SK-N-DZ (cell line): ENCODE measurements at regions not wholly inside any gene's neighbourhood (a gene's known extent, or its start where the extent isn't known, plus 50 kb on each side); places are given as distances from the start of the nearest gene placed in this dataset.

Source experiments
- DNase-seq: peaks from one replicate; pipeline ENCODE4 v3.0.0-alpha.2; 2015; ENCODE audit warnings: low spot score

DNA sequence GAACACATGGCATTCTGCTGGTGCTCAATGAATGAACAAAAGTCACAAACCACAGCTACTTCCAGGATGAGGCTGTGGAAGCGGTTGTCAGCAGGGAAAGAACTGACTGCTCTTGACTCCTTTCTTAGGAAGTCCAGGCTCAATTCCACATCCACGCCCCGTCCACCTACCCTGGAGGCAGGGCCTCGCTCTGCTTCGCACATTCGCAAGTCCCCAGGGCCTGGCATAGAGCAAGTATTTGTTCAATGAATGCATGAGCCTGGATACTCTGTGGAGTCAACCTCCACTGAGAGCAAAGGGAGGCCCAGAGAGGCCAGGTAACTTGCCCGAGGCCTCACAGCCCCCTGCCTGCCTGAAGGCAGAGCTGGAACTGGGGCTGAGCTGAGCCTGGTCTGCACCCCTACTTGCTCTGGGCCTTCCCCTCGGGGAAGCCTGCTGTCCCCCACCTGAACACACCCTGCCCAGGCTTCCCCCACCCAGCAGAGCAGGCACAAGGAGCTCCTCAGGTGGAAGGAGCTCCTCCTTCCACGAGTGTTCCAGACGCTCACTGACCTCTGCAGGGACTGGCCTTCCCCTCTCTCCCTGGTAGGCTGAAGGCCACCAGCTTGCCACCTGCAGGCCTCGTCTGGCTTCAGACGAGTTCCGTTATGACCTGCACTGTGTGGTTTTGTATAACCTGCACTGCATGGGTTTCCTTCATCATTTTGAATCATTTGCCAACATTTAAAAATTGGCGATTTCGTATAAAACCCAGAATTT, 119.3 kb upstream of the PTPN1 start:
- no peak for DNase-seq

DNA sequence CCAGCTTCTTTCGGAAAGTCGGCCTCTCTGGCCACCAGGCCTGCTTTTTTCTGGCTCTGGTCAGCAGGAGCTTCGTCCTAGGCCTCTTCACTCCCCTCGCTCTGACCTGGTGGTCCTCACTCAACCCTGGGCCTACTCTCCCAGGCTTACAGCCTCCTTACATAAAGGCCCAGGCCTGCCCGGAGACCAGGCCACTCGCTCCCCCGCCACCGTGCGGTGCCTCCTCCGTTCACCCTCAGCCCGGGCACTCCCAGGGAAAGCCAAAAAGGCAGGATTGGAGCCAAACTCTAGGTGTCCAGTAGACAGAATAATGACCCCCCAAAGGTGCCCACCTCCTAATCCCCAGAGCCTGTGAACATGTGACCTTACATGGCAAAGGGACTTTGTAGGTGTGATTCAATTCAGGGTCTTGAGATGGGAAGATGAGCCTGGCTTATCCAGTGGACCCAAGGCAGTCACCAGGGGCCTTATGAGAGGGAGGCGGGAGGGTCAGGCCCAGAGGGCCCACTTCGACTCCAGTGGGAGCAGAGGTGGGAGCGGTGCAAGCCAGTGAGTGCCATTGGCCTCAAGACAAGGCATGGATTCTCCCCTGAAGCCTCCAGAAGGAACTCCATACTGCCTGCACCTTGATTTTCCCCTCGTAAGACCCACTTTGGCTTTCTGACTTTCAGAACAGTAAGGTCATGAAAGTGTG, 118.6 kb upstream of the PTPN1 start:
- no peak for DNase-seq

DNA sequence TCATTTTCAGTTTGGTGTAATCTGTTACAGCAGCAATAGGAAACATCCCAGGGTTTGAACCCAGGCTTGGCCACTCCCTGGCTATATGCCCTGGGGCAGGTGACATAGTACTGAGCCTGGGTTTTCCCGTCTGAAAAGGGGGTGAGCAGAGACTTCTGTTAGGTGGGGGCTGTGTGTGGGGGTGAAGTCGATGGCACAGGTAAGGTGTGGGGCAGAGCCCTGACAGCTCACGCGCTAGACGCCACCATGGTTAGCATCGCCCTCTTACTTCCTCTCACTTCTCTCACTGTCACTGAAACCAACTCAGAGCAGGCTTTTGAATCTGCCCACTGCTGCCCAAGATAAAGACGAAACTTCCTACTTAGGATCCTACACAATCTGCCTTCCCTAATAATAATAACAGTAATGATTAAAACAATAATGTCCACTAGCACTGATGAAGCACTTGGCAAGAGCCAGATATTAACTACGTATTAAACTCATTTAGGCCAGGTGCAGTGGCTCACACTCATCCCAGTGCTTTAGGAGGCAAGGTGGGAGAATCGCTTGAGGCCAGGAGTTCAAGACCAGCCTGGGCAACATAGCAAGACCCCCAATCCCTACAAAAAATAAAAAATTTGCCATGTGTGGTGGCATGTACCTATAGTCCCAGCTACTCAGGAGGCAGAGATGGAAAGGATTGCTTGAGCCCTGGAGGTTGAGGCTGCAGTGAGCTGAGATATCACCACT, 117.9 kb upstream of the PTPN1 start:
- DNase-seq = no peak

DNA sequence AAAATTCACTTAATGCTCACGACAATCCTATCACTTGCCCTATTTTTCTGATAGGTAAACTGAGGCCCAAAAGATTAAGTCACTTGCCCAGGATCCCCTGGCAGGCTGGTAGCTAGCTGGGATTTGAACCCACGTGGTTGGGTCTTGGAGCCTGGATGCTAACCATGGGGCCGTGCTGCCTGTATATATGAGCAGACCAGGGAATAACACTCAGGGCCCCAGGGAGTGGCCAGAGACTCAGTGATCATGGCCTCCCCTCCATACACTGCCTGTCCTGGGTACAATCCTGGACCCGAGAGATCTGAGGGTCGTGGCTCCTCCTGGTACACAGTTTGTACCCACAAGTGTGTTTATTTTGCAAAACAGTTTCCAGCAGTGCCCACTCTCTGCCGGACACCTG, 116.9 kb upstream of the PTPN1 start:
- no peak for DNase-seq

DNA sequence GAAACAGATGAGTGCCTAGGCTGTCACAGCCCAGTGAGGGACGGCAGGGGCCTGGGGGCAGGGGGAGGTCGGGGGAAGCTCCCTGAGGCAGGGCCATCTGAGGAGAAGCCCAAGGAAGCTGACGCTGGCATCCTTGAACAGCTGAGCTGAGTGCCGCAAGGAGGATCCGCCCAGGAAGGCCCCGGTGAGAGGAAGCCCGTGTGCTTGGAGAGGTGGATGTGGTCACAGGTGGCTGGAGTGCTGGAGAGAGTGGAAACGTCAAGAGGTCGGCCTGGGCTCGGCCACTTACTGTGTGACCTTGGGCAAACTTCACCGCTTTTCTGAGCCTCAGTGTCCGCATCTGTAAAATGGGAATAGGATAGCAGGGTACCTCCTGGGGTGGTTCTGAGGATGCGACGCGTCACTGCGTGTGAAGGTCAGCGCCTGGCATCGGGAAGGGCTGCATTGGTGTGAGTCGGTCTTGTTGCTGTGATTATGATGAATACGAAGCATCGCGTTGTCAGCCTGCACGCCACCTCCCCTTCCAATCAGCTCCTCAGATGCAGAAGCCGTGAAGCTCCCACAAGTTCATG, 116.1 kb upstream of the PTPN1 start:
- DNase-seq = no peak

DNA sequence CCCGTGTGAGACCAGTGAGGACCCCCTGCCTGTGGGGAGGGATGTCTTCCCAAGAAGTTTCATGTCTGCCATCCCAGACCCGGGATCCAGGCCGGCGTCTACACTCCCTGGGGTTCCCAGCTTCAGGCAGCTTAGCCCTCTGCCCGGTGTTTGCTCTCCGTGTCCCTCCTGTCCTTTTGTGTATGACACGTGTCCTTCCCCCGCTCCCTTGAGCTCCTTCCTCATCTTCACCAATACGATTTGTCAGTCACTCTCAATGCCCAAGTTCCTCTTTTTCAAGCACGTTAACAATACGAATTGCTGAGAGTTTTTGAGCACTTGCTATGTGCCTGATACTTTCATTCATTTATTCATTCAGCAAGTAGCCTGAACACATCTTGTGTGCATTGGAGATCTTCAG, 115.6 kb upstream of the PTPN1 start:
- no peak for DNase-seq

DNA sequence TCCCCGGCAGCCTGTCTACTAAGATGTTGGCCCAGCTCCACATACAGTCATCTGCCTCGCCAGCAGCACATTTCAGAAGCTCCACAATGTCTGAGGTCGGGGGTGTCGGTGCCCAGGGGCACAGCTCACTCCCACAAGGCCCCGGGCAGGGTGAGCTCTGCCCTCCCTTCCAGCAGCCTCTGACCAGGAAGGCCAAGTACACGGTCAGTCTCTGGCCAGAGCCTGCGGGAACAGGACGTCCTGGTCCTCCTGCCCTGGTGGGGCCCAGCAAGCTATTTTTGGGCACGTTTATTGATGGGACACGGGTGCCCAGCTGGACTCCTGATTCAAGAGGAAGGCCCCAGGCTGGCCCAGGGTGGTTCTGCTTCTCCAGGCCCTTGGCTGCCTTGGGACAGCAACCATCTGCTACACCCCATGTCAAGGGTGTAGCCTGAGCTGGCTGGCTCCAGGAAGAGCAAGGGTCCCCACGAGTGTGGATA, 114.9 kb upstream of the PTPN1 start:
- no peak for DNase-seq

DNA sequence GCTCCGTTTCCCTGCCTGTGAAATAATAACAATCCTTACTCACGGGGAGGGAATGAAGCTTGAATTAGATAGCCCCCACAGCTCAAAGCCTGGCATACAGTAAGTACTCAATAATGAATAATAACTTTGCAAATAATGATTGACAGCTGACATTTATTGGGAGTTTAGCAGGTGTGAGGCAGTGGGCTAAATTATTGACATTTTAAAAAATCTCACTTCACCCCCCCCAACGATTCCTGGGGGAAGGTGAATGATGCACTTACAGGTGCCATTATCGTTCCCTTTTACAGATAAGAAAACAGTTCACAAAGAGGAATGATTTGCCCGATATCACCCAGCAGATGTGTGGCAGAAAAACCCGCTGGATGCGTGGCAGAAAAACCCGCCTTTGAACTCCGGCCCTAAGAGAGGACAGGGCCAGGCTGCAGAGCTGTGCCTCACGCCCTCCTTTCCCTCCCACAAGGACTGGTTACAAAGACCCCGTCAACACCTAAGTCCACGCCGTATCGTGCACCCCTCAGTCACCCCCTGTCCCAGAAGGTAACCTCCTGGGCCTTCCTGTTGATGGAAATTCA, 114.2 kb upstream of the PTPN1 start:
- no peak for DNase-seq

DNA sequence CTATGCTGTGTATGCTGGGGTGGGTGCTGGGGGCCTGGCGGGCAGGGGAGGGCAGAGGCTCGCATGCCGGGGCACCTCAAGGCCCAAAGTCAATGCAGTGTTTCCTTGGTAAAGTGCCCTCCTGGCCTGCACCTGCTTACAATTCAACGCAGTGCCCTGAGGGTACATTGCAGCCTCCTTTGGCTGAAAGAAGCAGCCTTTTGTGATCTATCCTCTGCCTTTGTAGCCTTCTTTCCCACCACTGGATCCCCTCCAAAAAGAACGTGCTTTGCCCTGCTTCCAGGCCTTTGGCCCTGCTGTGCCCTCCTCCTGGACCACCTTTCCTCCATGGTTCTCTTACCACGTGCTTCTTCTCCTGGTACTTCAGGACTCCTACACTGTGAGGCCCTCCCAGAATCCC, 113.6 kb upstream of the PTPN1 start:
- no peak for DNase-seq

DNA sequence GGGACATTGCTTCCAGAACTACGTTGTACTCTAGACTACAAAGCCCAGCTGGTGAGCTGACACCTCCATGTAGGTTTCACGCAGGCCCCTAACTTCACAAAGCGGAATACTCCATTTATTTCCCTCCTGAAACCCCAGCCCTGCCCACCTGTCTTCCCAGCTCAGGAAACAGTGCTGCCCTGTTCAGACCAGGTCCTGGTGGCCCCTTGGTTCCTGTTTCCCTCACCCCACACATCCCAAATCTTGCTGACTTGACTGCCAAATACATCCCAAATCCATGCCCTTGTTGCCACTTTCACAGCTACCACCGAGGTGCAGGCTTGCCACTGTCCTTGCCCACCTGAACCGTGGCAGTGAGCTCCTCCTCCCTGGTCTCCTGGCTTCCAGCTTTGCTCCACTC, 113.1 kb upstream of the PTPN1 start:
- no peak for DNase-seq

DNA sequence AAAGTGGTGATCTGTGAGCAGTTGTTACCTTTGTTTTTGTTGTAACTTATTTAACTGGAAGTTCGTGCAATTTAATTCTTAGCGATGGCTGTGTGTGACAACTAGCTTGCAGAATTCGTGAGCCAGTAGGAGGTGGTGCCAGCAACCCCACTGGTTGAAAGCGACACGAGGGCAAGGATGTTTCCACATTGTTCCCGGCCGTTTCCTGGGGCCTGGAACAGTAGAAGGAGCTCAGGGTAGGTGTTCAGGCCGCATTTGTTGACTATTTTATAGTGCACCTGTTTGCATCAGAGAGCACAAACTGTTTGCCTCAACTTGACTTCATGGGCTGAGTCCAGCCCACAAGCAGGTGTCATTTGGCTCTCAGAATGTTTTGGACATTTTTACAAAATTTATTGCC, 112.1 kb upstream of the PTPN1 start:
- no peak for DNase-seq

DNA sequence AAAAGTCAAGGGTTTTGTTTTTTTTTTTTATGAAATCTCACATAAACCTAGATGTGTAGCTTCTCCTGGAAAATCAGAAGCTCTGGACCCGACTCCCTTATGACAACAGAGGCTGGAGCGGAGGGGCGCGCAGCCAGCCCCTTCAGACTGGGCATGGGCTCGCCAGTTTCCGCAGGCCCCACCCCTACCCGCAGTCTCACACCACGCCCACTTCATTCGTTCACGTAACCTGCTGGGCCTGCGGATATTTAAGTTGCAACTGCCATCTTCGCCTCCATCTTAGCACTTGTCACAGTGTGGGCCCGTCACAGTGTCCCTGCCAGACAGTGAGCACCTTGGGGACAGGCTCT, 111.7 kb upstream of the PTPN1 start:
- no peak for DNase-seq

DNA sequence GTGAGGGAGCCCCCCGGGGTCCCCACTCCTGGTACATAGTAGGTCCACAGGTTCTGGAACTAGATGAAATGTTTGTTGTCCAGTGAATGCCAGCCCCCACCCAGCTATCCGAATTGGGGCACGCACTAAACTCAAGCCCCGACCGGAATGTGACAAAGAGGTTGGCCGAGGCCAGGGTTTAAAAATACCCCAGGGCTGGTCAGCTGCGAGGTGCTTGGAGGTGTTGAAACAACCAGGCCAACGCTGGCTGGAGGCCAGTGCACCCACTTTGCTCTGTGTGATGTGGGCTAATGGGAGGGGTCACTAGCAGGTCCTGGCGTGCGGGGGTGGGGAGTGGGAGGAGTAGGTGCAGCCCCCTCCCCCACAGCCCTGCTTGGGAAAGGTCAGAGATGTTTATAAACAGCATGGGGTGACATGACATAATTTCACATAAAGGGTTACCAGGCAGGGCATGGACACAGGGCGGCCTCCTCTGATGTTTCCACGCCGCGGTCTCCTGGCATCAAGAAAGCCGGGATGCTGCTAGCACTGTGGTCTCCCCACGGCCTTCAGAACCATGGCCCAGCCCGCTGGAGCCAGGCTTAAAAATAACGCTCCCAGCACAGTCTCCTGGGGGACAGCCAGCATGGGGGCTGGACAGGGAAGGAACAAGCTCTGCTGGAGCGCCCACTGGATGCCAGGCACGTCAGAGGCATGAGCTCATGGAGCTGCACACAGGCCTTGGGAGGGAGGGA, 111.2 kb upstream of the PTPN1 start:
- DNase-seq = no peak

DNA sequence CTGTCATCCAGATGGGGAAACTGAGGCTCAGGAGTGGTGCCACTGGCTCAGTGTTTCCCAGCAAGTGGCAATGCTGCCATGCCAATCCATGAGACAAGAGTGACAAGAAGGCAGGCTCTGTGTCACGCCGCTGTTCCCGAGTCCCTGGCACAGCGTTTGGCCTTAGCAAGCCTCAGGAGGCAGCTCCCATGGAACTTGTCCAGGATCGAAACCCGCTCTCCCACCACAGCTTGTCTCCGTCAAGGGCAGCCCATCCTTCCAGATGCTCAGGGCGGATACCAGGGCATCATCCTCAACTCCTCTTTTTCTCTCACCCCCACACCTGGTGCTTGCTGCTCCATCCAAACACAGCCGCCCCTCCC, 110.6 kb upstream of the PTPN1 start:
- DNase-seq = no peak

DNA sequence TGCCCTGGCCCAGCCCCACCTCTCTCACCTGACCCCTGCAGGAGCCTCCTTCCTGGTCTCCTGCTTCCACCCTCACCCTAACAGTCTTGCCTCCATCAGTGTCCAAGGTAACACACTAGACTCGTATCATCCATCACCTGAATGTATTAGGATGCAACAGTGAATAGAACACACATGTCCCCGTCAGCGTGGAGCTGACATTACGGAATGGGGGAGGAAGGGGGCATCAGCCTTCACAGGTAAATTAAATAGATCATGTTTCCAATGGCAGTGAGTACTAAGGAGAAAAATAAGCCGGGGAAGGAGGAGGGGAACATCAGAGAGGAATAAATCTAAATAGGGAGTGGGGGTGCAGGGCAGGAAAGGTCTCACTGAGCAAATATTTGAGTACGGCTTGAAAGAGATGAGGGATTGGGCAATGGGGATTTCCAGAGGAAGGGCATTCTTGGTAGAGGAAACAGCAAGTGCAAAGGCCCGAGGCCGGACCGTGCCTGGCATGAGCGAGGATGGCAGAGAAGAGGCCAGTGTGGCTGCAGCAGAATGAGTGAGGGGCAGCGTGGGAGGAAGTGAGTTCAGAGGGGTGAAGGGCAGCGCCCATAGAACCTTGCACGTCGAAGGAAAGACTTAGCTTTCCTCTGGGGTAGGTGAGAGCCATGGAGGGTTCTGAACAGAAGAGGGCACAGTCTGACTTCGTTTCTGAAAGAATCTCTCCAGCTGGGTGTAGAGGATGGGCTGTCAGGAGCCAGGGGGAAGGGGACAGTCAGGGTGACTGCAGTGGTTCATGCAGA, 110.1 kb upstream of the PTPN1 start:
- DNase-seq = no peak

DNA sequence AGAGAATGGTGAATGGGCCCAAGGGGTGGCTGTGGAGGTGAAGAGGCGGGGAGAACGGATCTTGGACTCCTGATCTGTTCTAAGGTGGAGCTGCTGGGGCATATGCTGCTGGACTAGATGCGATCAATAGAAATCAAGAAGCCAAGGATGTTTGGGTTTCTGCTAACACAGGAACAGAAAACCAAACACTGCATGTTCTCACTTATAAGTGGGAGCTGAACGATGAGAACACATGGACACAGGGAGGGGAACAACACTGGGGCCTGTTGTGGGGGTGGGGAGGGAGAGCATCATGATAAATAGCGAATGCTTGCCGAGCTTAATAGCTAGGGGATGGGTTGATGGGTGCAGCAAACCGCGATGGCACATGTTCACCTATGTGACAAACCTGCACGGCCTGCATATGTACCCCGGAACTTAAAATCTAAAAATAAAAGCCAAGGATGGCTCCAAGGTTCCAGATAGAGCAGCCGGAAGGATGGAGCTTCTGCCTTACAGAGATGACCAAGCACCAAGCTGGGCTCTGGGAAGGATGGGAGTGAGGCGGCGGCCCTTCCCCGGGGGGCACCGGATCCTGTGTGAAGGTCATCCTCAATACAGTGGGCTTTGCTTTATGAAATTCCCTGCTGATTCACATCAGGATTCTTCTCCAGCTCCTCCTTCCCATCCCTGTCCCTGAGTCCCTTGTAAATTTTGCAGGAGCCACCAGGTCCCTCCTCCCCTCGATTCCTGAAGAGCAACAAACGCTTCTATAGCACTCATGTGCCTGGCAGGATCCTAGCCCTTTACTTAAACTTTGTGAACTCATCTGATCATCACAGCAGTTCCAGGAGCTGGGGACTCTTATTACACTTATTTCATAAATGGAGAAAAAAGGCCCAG, 109.2 kb upstream of the PTPN1 start:
- DNase-seq = no peak

DNA sequence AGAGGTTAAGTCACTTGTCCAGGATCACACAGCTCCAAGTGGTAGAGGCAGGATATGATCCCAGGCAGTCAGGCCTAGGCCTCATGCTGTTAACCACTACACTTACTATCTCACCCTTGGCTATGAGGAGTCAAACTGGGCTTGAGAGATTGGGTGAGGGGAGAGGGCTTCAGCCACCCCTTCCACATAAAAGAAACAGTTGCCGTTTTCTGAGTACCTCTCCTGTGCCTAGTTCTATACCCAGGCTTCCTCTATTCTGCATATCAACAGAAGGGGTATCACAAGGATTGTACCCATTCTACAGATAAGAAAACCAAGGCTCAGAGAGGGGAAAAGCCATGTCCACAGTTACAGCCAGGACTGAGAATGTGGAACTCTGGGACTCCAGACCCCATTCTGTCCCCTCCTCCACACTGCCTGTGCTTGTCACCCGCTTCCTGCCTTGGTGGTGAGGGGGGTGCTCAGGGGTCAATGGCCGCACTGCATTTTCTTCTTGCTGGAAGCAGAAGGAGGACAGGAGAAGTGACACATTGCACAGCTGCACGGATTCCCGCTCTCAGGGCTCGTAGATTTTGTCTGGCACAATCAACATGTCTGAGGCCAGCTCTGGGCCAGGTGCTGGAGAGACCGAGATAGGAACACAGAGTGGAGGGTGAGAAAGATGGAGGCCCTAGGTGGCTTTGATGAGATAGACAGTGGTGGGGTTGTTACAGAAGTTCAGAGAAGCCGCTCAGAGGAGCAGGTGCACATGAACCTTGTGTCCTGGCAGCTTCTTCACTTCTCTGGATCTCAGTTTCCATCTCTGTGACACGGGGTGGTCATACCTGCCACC, 108.4 kb upstream of the PTPN1 start:
- DNase-seq = no peak

DNA sequence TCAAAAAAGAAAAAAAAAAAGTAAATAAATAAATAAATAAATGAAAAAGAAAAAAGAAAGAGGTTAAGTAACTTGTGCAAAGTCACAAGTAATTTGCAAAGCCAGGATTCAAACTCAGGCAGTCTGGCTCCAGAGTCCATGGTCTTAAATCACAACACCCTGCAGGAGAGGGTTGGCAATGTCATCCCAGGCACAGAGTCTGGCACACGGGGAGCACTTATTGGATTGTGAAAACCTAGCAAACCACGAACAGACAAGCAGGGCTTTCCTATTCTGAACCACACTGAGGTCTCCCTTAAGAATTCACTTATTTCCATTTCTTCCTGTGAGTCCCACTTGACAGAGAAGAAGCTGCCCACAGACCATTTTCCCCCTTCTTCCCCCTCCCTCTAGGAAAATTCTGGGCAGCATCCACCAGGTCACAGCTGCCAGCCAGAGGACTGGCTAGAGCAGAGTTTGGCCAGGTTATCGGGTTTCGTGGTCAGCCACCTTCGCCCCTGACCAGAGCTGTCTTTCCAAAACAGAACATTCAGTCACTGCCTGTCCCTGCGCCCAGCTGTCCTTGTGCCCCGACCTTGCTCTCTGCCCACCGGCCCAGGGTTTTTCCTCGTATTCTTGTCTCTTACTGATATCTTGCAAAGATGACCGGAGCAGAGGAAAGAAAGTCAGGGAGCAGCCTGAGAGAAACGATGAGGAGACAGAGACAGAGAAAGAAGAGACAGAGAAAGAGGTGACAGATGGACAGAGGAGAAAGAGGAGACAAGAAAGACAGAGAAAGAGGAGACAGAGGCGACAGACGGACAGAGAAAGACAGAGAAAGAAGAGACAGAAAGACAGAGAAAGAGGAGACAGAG, 106.4 kb upstream of the PTPN1 start:
- no peak for DNase-seq
